ENCODE measurements at regions not wholly inside any gene's neighbourhood (a gene's known extent, or its start where the extent isn't known, plus 50 kb on each side); places are given as distances from the start of the nearest gene placed in this dataset.

DNA sequence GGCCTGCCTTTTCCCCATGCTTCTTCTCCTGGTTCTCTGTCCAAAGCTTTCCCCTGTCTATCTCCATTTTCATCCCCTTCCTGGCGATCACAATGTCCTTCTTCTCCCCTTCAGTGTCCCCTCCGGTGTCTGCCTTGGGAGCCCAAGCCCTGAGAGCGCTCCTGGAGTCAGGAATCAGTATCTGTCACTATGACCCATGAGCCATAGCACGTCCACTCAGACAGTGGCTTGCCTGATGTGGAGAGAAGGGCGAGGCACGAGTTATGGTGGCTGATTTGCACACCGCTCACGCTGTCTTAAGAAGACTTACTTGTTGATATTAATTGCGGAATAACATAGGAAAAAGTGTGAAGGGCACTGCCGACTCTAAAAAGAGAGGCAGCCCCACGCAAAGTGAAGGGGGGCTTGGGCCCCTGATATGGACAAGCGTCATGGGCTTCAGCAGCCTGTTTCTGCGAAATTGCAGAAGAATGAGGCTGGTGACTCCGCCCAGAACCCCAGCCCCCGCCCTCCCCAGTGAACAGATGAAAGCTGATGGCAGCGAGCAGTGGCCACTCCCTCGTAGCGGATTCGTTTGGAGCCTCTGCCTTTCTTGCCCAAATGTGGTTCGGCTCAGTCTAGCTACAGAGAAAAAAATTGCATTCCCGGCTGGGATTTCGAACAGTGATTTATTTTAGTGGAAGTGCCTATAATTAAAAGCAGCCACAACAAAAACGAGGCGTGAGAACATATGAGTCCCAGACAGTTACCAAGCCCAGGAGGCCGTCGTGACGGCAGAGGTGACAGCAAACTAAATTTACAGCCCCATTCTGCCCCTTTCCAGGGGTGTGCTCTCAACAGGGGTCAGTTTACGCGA is 149.8 kb downstream of the ICE1 start:
- intact Hi-C loops (cut with micrococcal nuclease): no loop called here
- no peak for FAIRE-seq
- POLR2A ChIA-PET: no interaction called here

DNA sequence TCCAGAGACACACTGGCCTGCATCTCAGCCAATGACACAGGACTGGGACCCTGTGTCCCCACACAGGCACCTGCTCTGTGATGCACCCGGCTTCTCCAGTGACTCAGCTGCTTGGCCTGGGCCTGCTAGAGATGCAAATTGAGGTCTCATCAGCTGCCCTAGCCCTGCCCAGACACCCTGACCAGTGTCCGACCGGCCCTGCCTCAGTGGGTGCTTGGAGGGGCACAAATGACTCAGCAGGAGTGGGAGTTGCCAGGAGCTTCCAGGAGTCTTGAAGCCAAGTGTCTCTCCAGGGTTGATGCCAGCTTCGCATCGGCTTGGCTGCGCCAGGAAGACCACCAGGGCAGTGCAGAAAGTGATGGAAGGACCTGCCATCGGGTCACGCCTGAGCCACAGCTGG is 148.2 kb downstream of the ICE1 start:
- H3K36me3 ChIP-seq (ENCODE audit: control insufficient read depth in 2 of 2, extremely low read depth in 1 of 2, insufficient read depth in 2 of 2, low read length in 2 of 2): no peaks in the 10 kb centered on the region
- no TSS peak for BruUV-seq (replicated peaks)
- H3K9ac ChIP-seq (replicated peaks; ENCODE audit: extremely low read depth, insufficient read depth, low read length): no peak overlapping the region
- no peak for DNase-seq (ENCODE audit: low read depth, low spot score)
- no peaks in the 10 kb centered on the region for H3K9me1 ChIP-seq (replicated peaks; ENCODE audit: control insufficient read depth, extremely low read depth, insufficient read depth, low read length)
- H3K79me2 ChIP-seq (ENCODE audit: control insufficient read depth, insufficient read depth, low read length): no peaks in the 10 kb centered on the region
- H3K9me3 ChIP-seq (replicated peaks; ENCODE audit: control insufficient read depth, insufficient read depth, low read length): peaks cover 12% of the 10 kb centered on the region
- POLR2A ChIA-PET: no interaction called here
- no peak overlapping the region for H3K27ac ChIP-seq (ENCODE audit: insufficient read depth, low read depth, low read length)
- no peak overlapping the region for H2AFZ ChIP-seq (ENCODE audit: low read depth, low read length)
- no peaks in the 10 kb centered on the region for H4K20me1 ChIP-seq (replicated peaks; ENCODE audit: control insufficient read depth, extremely low read depth, insufficient read depth, low read length)
- TF ChIP-seq JUN (IDR thresholded peaks at IDR 0.05; ENCODE audit: borderline replicate concordance, insufficient read depth, insufficient read length, low read depth) (no peak), FOS (IDR thresholded peaks at IDR 0.05; ENCODE audit: borderline replicate concordance, insufficient read depth, low read length) (no peak), GATA2 (IDR thresholded peaks at IDR 0.05; ENCODE audit: insufficient read depth, insufficient read length, low read depth, low read length) (no peak), MYC (IDR thresholded peaks at IDR 0.05; ENCODE audit: low read depth, low read length) (no peak), POLR2A (IDR thresholded peaks at IDR 0.05; ENCODE audit: low read depth, low read length) (no peak), EZH2 (IDR thresholded peaks at IDR 0.05; ENCODE audit: borderline replicate concordance, low read depth, low read length, severe bottlenecking) (no peak), POLR2AphosphoS5 (IDR thresholded peaks at IDR 0.05; ENCODE audit: insufficient read depth, low read depth, low read length) (no peak)
- TF ChIP-seq, protein P1, sequence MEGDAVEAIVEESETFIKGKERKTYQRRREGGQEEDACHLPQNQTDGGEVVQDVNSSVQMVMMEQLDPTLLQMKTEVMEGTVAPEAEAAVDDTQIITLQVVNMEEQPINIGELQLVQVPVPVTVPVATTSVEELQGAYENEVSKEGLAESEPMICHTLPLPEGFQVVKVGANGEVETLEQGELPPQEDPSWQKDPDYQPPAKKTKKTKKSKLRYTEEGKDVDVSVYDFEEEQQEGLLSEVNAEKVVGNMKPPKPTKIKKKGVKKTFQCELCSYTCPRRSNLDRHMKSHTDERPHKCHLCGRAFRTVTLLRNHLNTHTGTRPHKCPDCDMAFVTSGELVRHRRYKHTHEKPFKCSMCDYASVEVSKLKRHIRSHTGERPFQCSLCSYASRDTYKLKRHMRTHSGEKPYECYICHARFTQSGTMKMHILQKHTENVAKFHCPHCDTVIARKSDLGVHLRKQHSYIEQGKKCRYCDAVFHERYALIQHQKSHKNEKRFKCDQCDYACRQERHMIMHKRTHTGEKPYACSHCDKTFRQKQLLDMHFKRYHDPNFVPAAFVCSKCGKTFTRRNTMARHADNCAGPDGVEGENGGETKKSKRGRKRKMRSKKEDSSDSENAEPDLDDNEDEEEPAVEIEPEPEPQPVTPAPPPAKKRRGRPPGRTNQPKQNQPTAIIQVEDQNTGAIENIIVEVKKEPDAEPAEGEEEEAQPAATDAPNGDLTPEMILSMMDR (IDR thresholded peaks at IDR 0.05; ENCODE audit: extremely low read depth in 1 of 2, insufficient read depth in 1 of 2, low read depth in 1 of 2, low read length in 2 of 2): no peak
- TF ChIP-seq, protein P2, sequence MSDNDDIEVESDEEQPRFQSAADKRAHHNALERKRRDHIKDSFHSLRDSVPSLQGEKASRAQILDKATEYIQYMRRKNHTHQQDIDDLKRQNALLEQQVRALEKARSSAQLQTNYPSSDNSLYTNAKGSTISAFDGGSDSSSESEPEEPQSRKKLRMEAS (IDR thresholded peaks at IDR 0.05; ENCODE audit: insufficient read depth, insufficient read length): no peak
- no peak overlapping the region for H3K4me3 ChIP-seq (replicated peaks in 1 of 3; ENCODE audit: insufficient read depth in 1 of 3, low read depth in 1 of 3, low read length in 3 of 3)
- H3K4me2 ChIP-seq (ENCODE audit: insufficient read depth, low read length): no peak overlapping the region
- no peak for FAIRE-seq
- intact Hi-C loops (cut with micrococcal nuclease): no loop called here
- H3K4me1 ChIP-seq (ENCODE audit: control insufficient read depth, extremely low read depth, insufficient read depth, low read length): no peaks in the 10 kb centered on the region
- CTCF ChIA-PET: no interaction called here
- no peaks in the 10 kb centered on the region for H3K27me3 ChIP-seq (ENCODE audit: control insufficient read depth in 2 of 2, insufficient read depth in 2 of 2, low read length in 2 of 2)
- dilution Hi-C loops (cut with MboI; ENCODE audit: extremely low pct_ligation_motif_present, low sequenced_read_pairs): no loop called here

More for the DNA sequence above, 149.8 kb downstream of the ICE1 start:
- TF ChIP-seq JUN (IDR thresholded peaks at IDR 0.05; ENCODE audit: borderline replicate concordance, insufficient read depth, insufficient read length, low read depth): no peak
- dilution Hi-C loops (cut with MboI; ENCODE audit: extremely low pct_ligation_motif_present, low sequenced_read_pairs): no loop called here
- Histone ChIP-seq H3K4me2 (ENCODE audit: insufficient read depth, low read length) (no peak overlapping the region), H3K9ac (replicated peaks; ENCODE audit: extremely low read depth, insufficient read depth, low read length) (no peak overlapping the region), H3K9me1 (replicated peaks; ENCODE audit: control insufficient read depth, extremely low read depth, insufficient read depth, low read length) (no peaks in the 10 kb centered on the region), H3K79me2 (ENCODE audit: control insufficient read depth, insufficient read depth, low read length) (no peaks in the 10 kb centered on the region), H3K4me1 (ENCODE audit: control insufficient read depth, extremely low read depth, insufficient read depth, low read length) (no peaks in the 10 kb centered on the region), H2AFZ (ENCODE audit: low read depth, low read length) (no peak overlapping the region), H4K20me1 (replicated peaks; ENCODE audit: control insufficient read depth, extremely low read depth, insufficient read depth, low read length) (no peaks in the 10 kb centered on the region), H3K4me3 (replicated peaks in 1 of 3; ENCODE audit: insufficient read depth in 1 of 3, low read depth in 1 of 3, low read length in 3 of 3) (no peak overlapping the region), H3K27ac (ENCODE audit: insufficient read depth, low read depth, low read length) (no peak overlapping the region), H3K27me3 (ENCODE audit: control insufficient read depth in 2 of 2, insufficient read depth in 2 of 2, low read length in 2 of 2) (no peaks in the 10 kb centered on the region), H3K9me3 (replicated peaks; ENCODE audit: control insufficient read depth, insufficient read depth, low read length) (peaks cover 12% of the 10 kb centered on the region), H3K36me3 (ENCODE audit: control insufficient read depth in 2 of 2, extremely low read depth in 1 of 2, insufficient read depth in 2 of 2, low read length in 2 of 2) (no peaks in the 10 kb centered on the region)
- no TSS peak for BruUV-seq (replicated peaks)
- CTCF ChIA-PET: no interaction called here
- DNase-seq (ENCODE audit: low read depth, low spot score): no peak
